ENCODE measurements at regions not wholly inside any gene's neighbourhood (a gene's known extent, or its start where the extent isn't known, plus 50 kb on each side); places are given as distances from the start of the nearest gene placed in this dataset.

- ChIA-PET POLR2A (ENCODE audit: unreplicated experiment) (no interaction called here), CTCF (no interaction called here)
- Histone ChIP-seq H2AFZ (ENCODE audit: low read length) (0 out of 2 replicates have a peak overlapping the region, but pooled peaks have one; percentile 13), H3K9me3 (ENCODE audit: low read length) (no peaks in the 10 kb centered on the region), H3K9me2 (replicated peaks; ENCODE audit: low read length) (no peaks in the 10 kb centered on the region), H3K4me1 (ENCODE audit: insufficient read depth, low read length) (peaks cover 9% of the 10 kb centered on the region), H3K9ac (ENCODE audit: low read length) (no peak overlapping the region), H3F3A (ENCODE audit: low read length, unreplicated experiment) (no peaks in the 10 kb centered on the region), H3K79me2 (ENCODE audit: low read length) (no peaks in the 10 kb centered on the region), H3K27ac (ENCODE audit: low read length) (peak overlapping the region; percentile 19), H3K36me3 (ENCODE audit: low read depth, low read length) (no peaks in the 10 kb centered on the region), H3K4me3 (ENCODE audit: low read length) (no peak overlapping the region), H3K27me3 (ENCODE audit: low read length) (no peaks in the 10 kb centered on the region), H4K20me1 (ENCODE audit: low read length) (no peaks in the 10 kb centered on the region), H3K4me2 (ENCODE audit: low read length) (no peak overlapping the region)
- TF ChIP-seq EZH2phosphoT487 (IDR thresholded peaks at IDR 0.05; ENCODE audit: borderline replicate concordance, low read length) (no peak), CTCF (conservative IDR thresholded peaks at IDR 0.05; ENCODE audit: low read depth, low read length) (no peak), EZH2 (IDR thresholded peaks at IDR 0.05; ENCODE audit: low read length, unreplicated experiment) (no peak)
- intact Hi-C loops (cut with micrococcal nuclease), result no loop called here
- ATAC-seq (no peak), DNase-seq (no peak)
- BruUV-seq (replicated peaks), result no TSS peak
Measured at GRCh38 chr2:228599781-228600180, 418.3 kb upstream of the SPHKAP start.

GRCh38 chr2:228599297-228599696 is 417.8 kb upstream of the SPHKAP start:
- H3K36me3 ChIP-seq (ENCODE audit: low read depth, low read length), result no peaks in the 10 kb centered on the region
- H3K9me2 ChIP-seq (replicated peaks; ENCODE audit: low read length), result no peaks in the 10 kb centered on the region
- peaks cover 9% of the 10 kb centered on the region for H3K4me1 ChIP-seq (ENCODE audit: insufficient read depth, low read length)
- H3K79me2 ChIP-seq (ENCODE audit: low read length), result no peaks in the 10 kb centered on the region
- no TSS peak for BruUV-seq (replicated peaks)
- no peak overlapping the region for H3K4me3 ChIP-seq (ENCODE audit: low read length)
- H3K27ac ChIP-seq (ENCODE audit: low read length), result no peak overlapping the region
- H3K9me3 ChIP-seq (ENCODE audit: low read length), result no peaks in the 10 kb centered on the region
- H2AFZ ChIP-seq (ENCODE audit: low read length), result peak overlapping the region; percentile 76
- no peaks in the 10 kb centered on the region for H4K20me1 ChIP-seq (ENCODE audit: low read length)
- ATAC-seq, result no peak
- no peaks in the 10 kb centered on the region for H3K27me3 ChIP-seq (ENCODE audit: low read length)
- intact Hi-C loops (cut with micrococcal nuclease), result no loop called here
- peak overlapping the region; percentile 45 for H3K4me2 ChIP-seq (ENCODE audit: low read length)
- TF ChIP-seq EZH2phosphoT487 (IDR thresholded peaks at IDR 0.05; ENCODE audit: borderline replicate concordance, low read length) (no peak), EZH2 (IDR thresholded peaks at IDR 0.05; ENCODE audit: low read length, unreplicated experiment) (no peak), CTCF (conservative IDR thresholded peaks at IDR 0.05; ENCODE audit: low read depth, low read length) (no peak)
- ChIA-PET POLR2A (ENCODE audit: unreplicated experiment) (no interaction called here), CTCF (no interaction called here)
- no peak overlapping the region for H3K9ac ChIP-seq (ENCODE audit: low read length)
- DNase-seq, result no peak
- no peaks in the 10 kb centered on the region for H3F3A ChIP-seq (ENCODE audit: low read length, unreplicated experiment)

GRCh38 chr2:228597032-228597431 is 415.5 kb upstream of the SPHKAP start:
- H3K9me3 ChIP-seq (ENCODE audit: low read length), result no peaks in the 10 kb centered on the region
- H3K36me3 ChIP-seq (ENCODE audit: low read depth, low read length), result no peaks in the 10 kb centered on the region
- H4K20me1 ChIP-seq (ENCODE audit: low read length), result no peaks in the 10 kb centered on the region
- H3K27me3 ChIP-seq (ENCODE audit: low read length), result no peaks in the 10 kb centered on the region
- no peaks in the 10 kb centered on the region for H3K79me2 ChIP-seq (ENCODE audit: low read length)
- H3K4me2 ChIP-seq (ENCODE audit: low read length), result no peak overlapping the region
- H3K9me2 ChIP-seq (replicated peaks; ENCODE audit: low read length), result no peaks in the 10 kb centered on the region
- no peak overlapping the region for H3K27ac ChIP-seq (ENCODE audit: low read length)
- intact Hi-C loops (cut with micrococcal nuclease), result no loop called here
- H3F3A ChIP-seq (ENCODE audit: low read length, unreplicated experiment), result no peaks in the 10 kb centered on the region
- BruUV-seq (replicated peaks), result no TSS peak
- POLR2A ChIA-PET (ENCODE audit: unreplicated experiment), result no interaction called here
- DNase-seq (no peak), ATAC-seq (no peak)
- H3K4me1 ChIP-seq (ENCODE audit: insufficient read depth, low read length), result peaks cover 9% of the 10 kb centered on the region
- H3K9ac ChIP-seq (ENCODE audit: low read length), result no peak overlapping the region
- no peak overlapping the region for H2AFZ ChIP-seq (ENCODE audit: low read length)
- no peak overlapping the region for H3K4me3 ChIP-seq (ENCODE audit: low read length)
- CTCF ChIA-PET, result no interaction called here
- TF ChIP-seq CTCF (conservative IDR thresholded peaks at IDR 0.05; ENCODE audit: low read depth, low read length), result no peak
- TF ChIP-seq EZH2 (IDR thresholded peaks at IDR 0.05; ENCODE audit: low read length, unreplicated experiment), result no peak
- no peak for TF ChIP-seq EZH2phosphoT487 (IDR thresholded peaks at IDR 0.05; ENCODE audit: borderline replicate concordance, low read length)
